Neural cell (in vitro differentiated cells): ENCODE measurements at regions not wholly inside any gene's neighbourhood (a gene's known extent, or its start where the extent isn't known, plus 50 kb on each side); places are given as distances from the start of the nearest gene placed in this dataset.

Experiments
- H2AFZ ChIP-seq: fragments of 200-600, 300-800 bp; sonication (generic), shearing (Covaris generic); 2 replicates; pipeline ENCODE4 v1.6.0; 2014; ENCODE audit warnings: low read depth, mild to moderate bottlenecking, antibody characterized with exemption, low read length, moderate library complexity
- H3F3A ChIP-seq: fragments of 200-600 bp; shearing (Covaris generic); 2 replicates; pipeline ENCODE4 v1.6.1; 2016; ENCODE audit warnings: mild to moderate bottlenecking, moderate library complexity, mixed read lengths, antibody characterized with exemption, low read length; ENCODE audit not compliant: insufficient read depth, poor library complexity, severe bottlenecking
- H3K27ac ChIP-seq: fragments of 200-600, 300-800 bp; sonication (generic), shearing (Covaris generic); 2 replicates; pipeline ENCODE4 v1.5.1; 2014; ENCODE audit warnings: mild to moderate bottlenecking, low read length, moderate library complexity
- H3K27me3 ChIP-seq: fragments of 300-800, 200-600 bp; sonication (generic), shearing (Covaris generic); 2 replicates; pipeline ENCODE4 v1.6.0; 2014; ENCODE audit warnings: mild to moderate bottlenecking, low read depth, low read length, moderate library complexity; ENCODE audit not compliant: insufficient read depth
- H3K36me3 ChIP-seq: fragments of 300-800, 200-600 bp; sonication (generic), shearing (Covaris generic); 2 replicates; pipeline ENCODE4 v1.5.1; 2014; ENCODE audit warnings: mild to moderate bottlenecking, antibody characterized with exemption, low read length, moderate library complexity; ENCODE audit not compliant: insufficient read depth
- H3K4me2 ChIP-seq: fragments of 300-800, 200-600 bp; sonication (generic), shearing (Covaris generic); 2 replicates; pipeline ENCODE4 v1.6.0; 2014; ENCODE audit warnings: mild to moderate bottlenecking, low read length
- H3K4me3 ChIP-seq: fragments of 300-800, 200-600 bp; sonication (generic), shearing (Covaris generic); 2 replicates; pipeline ENCODE4 v1.5.1; 2014; ENCODE audit warnings: mild to moderate bottlenecking, low read length, moderate library complexity
- H3K79me2 ChIP-seq: fragments of 200-600 bp; shearing (Covaris generic); replicated peaks from 2 replicates; pipeline ENCODE4 v1.6.0; 2014; ENCODE audit warnings: mild to moderate bottlenecking, low read length, moderate library complexity; ENCODE audit not compliant: insufficient read depth
- H3K9ac ChIP-seq: fragments of 300-800, 200-600 bp; sonication (generic), shearing (Covaris generic); 2 replicates; pipeline ENCODE4 v1.6.1; 2016; ENCODE audit warnings: mild to moderate bottlenecking, low read length, mixed read lengths
- H3K9me2 ChIP-seq: fragments of 200-600 bp; shearing (Covaris generic); 2 replicates; pipeline ENCODE4 v1.6.1; 2016; ENCODE audit warnings: mild to moderate bottlenecking, low read length, mixed read lengths; ENCODE audit not compliant: insufficient read depth
- H3K9me3 ChIP-seq: fragments of 200-600, 300-800 bp; sonication (generic), shearing (Covaris generic); 2 replicates; pipeline ENCODE4 v1.6.1; 2016; ENCODE audit warnings: mild to moderate bottlenecking, mixed run types, low read length, moderate library complexity, mixed read lengths
- H4K20me1 ChIP-seq: fragments of 200-600 bp; shearing (Covaris generic); 2 replicates; pipeline ENCODE4 v1.6.1; 2016; ENCODE audit warnings: mild to moderate bottlenecking, mixed run types; ENCODE audit not compliant: insufficient read depth
- CTCF ChIP-seq: fragments of 450-650 bp; IDR thresholded peaks from 2 replicates; pipeline ENCODE4 v1.5.1; 2014; ENCODE audit warnings: antibody characterized with exemption, mild to moderate bottlenecking, moderate library complexity; ENCODE audit not compliant: poor library complexity, severe bottlenecking
- EP300 ChIP-seq: fragments of 450-650 bp; conservative IDR thresholded peaks from 2 replicates; pipeline ENCODE4 v1.6.1; 2014; ENCODE audit warnings: antibody characterized with exemption, mild to moderate bottlenecking, moderate library complexity; ENCODE audit not compliant: poor library complexity, severe bottlenecking
- EZH2 ChIP-seq: fragments of 200-600, 300-800 bp; shearing (Covaris generic), sonication (generic); IDR thresholded peaks from 2 replicates; pipeline ENCODE4 v1.6.1; 2014; ENCODE audit warnings: antibody characterized with exemption, low read length, borderline replicate concordance, mild to moderate bottlenecking; ENCODE audit not compliant: insufficient read depth, poor library complexity, severe bottlenecking
- MXI1 ChIP-seq: fragments of 450-650 bp; conservative IDR thresholded peaks from 2 replicates; pipeline ENCODE4 v1.6.1; 2014; ENCODE audit warnings: antibody characterized with exemption, mild to moderate bottlenecking; ENCODE audit not compliant: poor library complexity, severe bottlenecking
- POLR2AphosphoS5 ChIP-seq: IDR thresholded peaks from 2 replicates; pipeline ENCODE4 v1.6.1; 2012
- RAD21 ChIP-seq: fragments of 450-650 bp; conservative IDR thresholded peaks from 2 replicates; pipeline ENCODE4 v1.6.1; 2014; ENCODE audit warnings: antibody characterized with exemption, mild to moderate bottlenecking, moderate library complexity
- REST ChIP-seq: IDR thresholded peaks from 2 replicates; pipeline ENCODE4 v1.6.1; 2012; ENCODE audit warnings: borderline replicate concordance
- SMC3 ChIP-seq: fragments of 450-650 bp; conservative IDR thresholded peaks from 2 replicates; pipeline ENCODE4 v1.6.1; 2014; ENCODE audit warnings: antibody characterized with exemption, mild to moderate bottlenecking, moderate library complexity; ENCODE audit not compliant: poor library complexity
- TAF1 ChIP-seq: IDR thresholded peaks from 2 replicates; pipeline ENCODE4 v1.6.1; 2012; ENCODE audit warnings: low read depth

GRCh38 chr5:124093658-124094057 is 581.7 kb downstream of the CSNK1G3 start:
- no peak overlapping the region for H3K9ac ChIP-seq
- H3K27me3 ChIP-seq: no peaks in the 10 kb centered on the region
- H4K20me1 ChIP-seq: no peaks in the 10 kb centered on the region
- H2AFZ ChIP-seq: no peak overlapping the region
- H3K9me3 ChIP-seq: peaks cover 4% of the 10 kb centered on the region
- H3K36me3 ChIP-seq: no peaks in the 10 kb centered on the region
- no peak overlapping the region for H3K27ac ChIP-seq
- peaks cover 4% of the 10 kb centered on the region for H3F3A ChIP-seq
- TF ChIP-seq CTCF (no peak), MXI1 (no peak), EZH2 (no peak), TAF1 (no peak), POLR2AphosphoS5 (no peak), SMC3 (no peak), REST (no peak)
- no peak overlapping the region for H3K4me3 ChIP-seq
- no peak overlapping the region for H3K4me2 ChIP-seq
- no peaks in the 10 kb centered on the region for H3K9me2 ChIP-seq
- H3K79me2 ChIP-seq: no peaks in the 10 kb centered on the region

- Histone ChIP-seq H3K4me3 (no peak overlapping the region), H4K20me1 (no peaks in the 10 kb centered on the region), H3K9ac (no peak overlapping the region), H2AFZ (no peak overlapping the region), H3K79me2 (no peaks in the 10 kb centered on the region), H3K9me2 (no peaks in the 10 kb centered on the region), H3K4me2 (no peak overlapping the region), H3F3A (peaks cover 4% of the 10 kb centered on the region), H3K27ac (peak overlapping the region; percentile 46), H3K9me3 (no peaks in the 10 kb centered on the region), H3K27me3 (no peaks in the 10 kb centered on the region), H3K36me3 (no peaks in the 10 kb centered on the region)
- no peak for TF ChIP-seq EZH2
- TF ChIP-seq SMC3: no peak
Observed at GRCh38 chr5:124090115-124090514, 578.1 kb downstream of the CSNK1G3 start.

GRCh38 chr5:124089578-124089977 is 577.6 kb downstream of the CSNK1G3 start:
- no peaks in the 10 kb centered on the region for H3K9me3 ChIP-seq
- no peaks in the 10 kb centered on the region for H3K36me3 ChIP-seq
- H3K9me2 ChIP-seq: no peaks in the 10 kb centered on the region
- H3K27ac ChIP-seq: peak overlapping the region; percentile 46
- H3K9ac ChIP-seq: no peak overlapping the region
- no peak overlapping the region for H2AFZ ChIP-seq
- H3F3A ChIP-seq: peaks cover 4% of the 10 kb centered on the region
- H4K20me1 ChIP-seq: no peaks in the 10 kb centered on the region
- no peaks in the 10 kb centered on the region for H3K79me2 ChIP-seq
- TF ChIP-seq POLR2AphosphoS5: no peak
- TF ChIP-seq RAD21: no peak
- TF ChIP-seq EP300: no peak
- no peak for TF ChIP-seq REST
- TF ChIP-seq EZH2: no peak
- no peak for TF ChIP-seq SMC3
- TF ChIP-seq CTCF: no peak
- no peak for TF ChIP-seq TAF1
- TF ChIP-seq MXI1: no peak
- H3K4me2 ChIP-seq: no peak overlapping the region
- H3K27me3 ChIP-seq: no peaks in the 10 kb centered on the region
- H3K4me3 ChIP-seq: no peak overlapping the region
